UCSD-AML1 (cell line): ENCODE measurements at regions not wholly inside any gene's neighbourhood (a gene's known extent, or its start where the extent isn't known, plus 50 kb on each side); places are given as distances from the start of the nearest gene placed in this dataset.
"Not testable (repeated sequence)": the region's sequence is repeated elsewhere in the genome, so short reads cannot be mapped to it uniquely, and the experiment has no call there.

ENCODE experiments used
- DNase-seq: peaks from one replicate; lab custom pipeline; 2025; ENCODE audit not compliant: unreplicated experiment; lab: John Stamatoyannopoulos, UW

- DNase-seq, result no peak
These were observed 123.3 kb downstream of the CCER1 start for GRCh38 chr12:90831712-90832111.

- DNase-seq, result no peak
These were observed 125.9 kb downstream of the CCER1 start for GRCh38 chr12:90829044-90829443.

GRCh38 chr12:90828621-90829020 is 126.4 kb downstream of the CCER1 start:
- no peak for DNase-seq

- DNase-seq, result no peak
These were observed 127.4 kb downstream of the CCER1 start for GRCh38 chr12:90827567-90827966.

- DNase-seq, result no peak
These were observed 128.9 kb downstream of the CCER1 start for GRCh38 chr12:90826036-90826435.

GRCh38 chr12:90823859-90824258 is 131.1 kb downstream of the CCER1 start:
- no peak for DNase-seq

GRCh38 chr12:90819709-90820108 is 135.3 kb downstream of the CCER1 start:
- no peak for DNase-seq

- DNase-seq, result no peak
These were observed 138.5 kb downstream of the CCER1 start for GRCh38 chr12:90816353-90817089.

GRCh38 chr12:90809940-90810339 is 145.0 kb downstream of the CCER1 start:
- no peak for DNase-seq

- DNase-seq, result no peak
These were observed 146.4 kb downstream of the CCER1 start for GRCh38 chr12:90808568-90808967.

- no peak for DNase-seq
These were observed 152.2 kb downstream of the CCER1 start for GRCh38 chr12:90802727-90803126.

GRCh38 chr12:90801776-90802175 is 153.2 kb downstream of the CCER1 start:
- no peak for DNase-seq

GRCh38 chr12:90794212-90794611 is 160.8 kb downstream of the CCER1 start:
- DNase-seq, result no peak

GRCh38 chr12:90792718-90793117 is 162.3 kb downstream of the CCER1 start:
- DNase-seq, result not testable (repeated sequence)

GRCh38 chr12:90791445-90791844 is 163.5 kb downstream of the CCER1 start:
- no peak for DNase-seq

GRCh38 chr12:90790747-90791146 is 164.2 kb downstream of the CCER1 start:
- DNase-seq, result no peak

GRCh38 chr12:90773491-90773890 is 181.5 kb downstream of the CCER1 start:
- no peak for DNase-seq

GRCh38 chr12:90770861-90771260 is 184.1 kb downstream of the CCER1 start:
- no peak for DNase-seq

- DNase-seq, result no peak
These were observed 197.0 kb downstream of the CCER1 start for GRCh38 chr12:90757957-90758356.

- DNase-seq, result no peak
These were observed 209.8 kb downstream of the CCER1 start for GRCh38 chr12:90745211-90745610.

GRCh38 chr12:90741611-90742010 is 213.4 kb downstream of the CCER1 start:
- DNase-seq, result no peak

- DNase-seq, result no peak
These were observed 225.2 kb downstream of the CCER1 start for GRCh38 chr12:90729736-90730135.

GRCh38 chr12:90712671-90713070 is 242.3 kb downstream of the CCER1 start:
- no peak for DNase-seq
